Activated CD8-positive, alpha-beta T cell treated with anti-CD3 and anti-CD28 coated beads for 36 hours (primary cell): ENCODE measurements at regions not wholly inside any gene's neighbourhood (a gene's known extent, or its start where the extent isn't known, plus 50 kb on each side); places are given as distances from the start of the nearest gene placed in this dataset.

ENCODE experiments used
- ATAC-seq: fragments of 200-7000 bp; cut with Tn5 transposase; one replicate; pipeline ENCODE4 v1.10.0; 2021; ENCODE audit warnings: mild to moderate bottlenecking, moderate library complexity
- CTCF ChIA-PET: fragments of 350-600 bp; sonication (Branson Sonifier 250); formaldehyde crosslinking; loops from one replicate; lab custom pipeline; 2021; ENCODE audit warnings: antibody characterized with exemption; lab: Charles Lee
- POLR2A ChIA-PET: fragments of 350-600 bp; sonication (Branson Sonifier 250); formaldehyde crosslinking; loops from one replicate; lab custom pipeline; 2021; ENCODE audit warnings: antibody characterized with exemption; lab: Charles Lee
- DNase-seq: peaks from one replicate; pipeline ENCODE4 v3.0.0-alpha.2; 2020
- H3K27ac Mint-ChIP-seq: one replicate; pipeline ENCODE4 v1.8.0; 2021; ENCODE audit warnings: mild to moderate bottlenecking, mixed read lengths
- H3K27me3 Mint-ChIP-seq: one replicate; pipeline ENCODE4 v1.8.0; 2021; ENCODE audit warnings: mixed read lengths
- H3K36me3 Mint-ChIP-seq: one replicate; pipeline ENCODE4 v1.8.0; 2021; ENCODE audit warnings: low read depth, mixed read lengths
- H3K4me1 Mint-ChIP-seq: one replicate; pipeline ENCODE4 v1.8.0; 2021; ENCODE audit warnings: low read depth, mixed read lengths
- H3K4me3 Mint-ChIP-seq: one replicate; pipeline ENCODE4 v1.8.0; 2021; ENCODE audit warnings: mild to moderate bottlenecking, moderate library complexity, mixed read lengths
- H3K9me3 Mint-ChIP-seq: one replicate; pipeline ENCODE4 v1.8.0; 2021; ENCODE audit warnings: mixed read lengths
- intact Hi-C: fragments of 100-400 bp; cut with micrococcal nuclease; formaldehyde crosslinking; loops from one replicate; pipeline ENCODE4 v1.10.0; 2022
- TF ChIP-seq, protein P1 (sequence below): fragments of 200-600 bp; IDR thresholded peaks from one replicate; pipeline ENCODE4 v1.8.0; 2022; ENCODE audit warnings: antibody characterized with exemption, mild to moderate bottlenecking

GRCh38 chr14:37787879-37788494 lies 192.6 kb downstream of the TTC6 start:
- Mint-ChIP-seq H3K4me3 (no peak overlapping the region), H3K9me3 (peaks cover 5% of the 10 kb centered on the region), H3K27ac (no peak overlapping the region), H3K4me1 (no peaks in the 10 kb centered on the region), H3K27me3 (no peaks in the 10 kb centered on the region), H3K36me3 (no peaks in the 10 kb centered on the region)
- CTCF ChIA-PET: no interaction called here
- POLR2A ChIA-PET: no interaction called here
- DNase-seq (no peak), ATAC-seq (no peak)
- intact Hi-C loops: no loop called here
- TF ChIP-seq, protein P1, sequence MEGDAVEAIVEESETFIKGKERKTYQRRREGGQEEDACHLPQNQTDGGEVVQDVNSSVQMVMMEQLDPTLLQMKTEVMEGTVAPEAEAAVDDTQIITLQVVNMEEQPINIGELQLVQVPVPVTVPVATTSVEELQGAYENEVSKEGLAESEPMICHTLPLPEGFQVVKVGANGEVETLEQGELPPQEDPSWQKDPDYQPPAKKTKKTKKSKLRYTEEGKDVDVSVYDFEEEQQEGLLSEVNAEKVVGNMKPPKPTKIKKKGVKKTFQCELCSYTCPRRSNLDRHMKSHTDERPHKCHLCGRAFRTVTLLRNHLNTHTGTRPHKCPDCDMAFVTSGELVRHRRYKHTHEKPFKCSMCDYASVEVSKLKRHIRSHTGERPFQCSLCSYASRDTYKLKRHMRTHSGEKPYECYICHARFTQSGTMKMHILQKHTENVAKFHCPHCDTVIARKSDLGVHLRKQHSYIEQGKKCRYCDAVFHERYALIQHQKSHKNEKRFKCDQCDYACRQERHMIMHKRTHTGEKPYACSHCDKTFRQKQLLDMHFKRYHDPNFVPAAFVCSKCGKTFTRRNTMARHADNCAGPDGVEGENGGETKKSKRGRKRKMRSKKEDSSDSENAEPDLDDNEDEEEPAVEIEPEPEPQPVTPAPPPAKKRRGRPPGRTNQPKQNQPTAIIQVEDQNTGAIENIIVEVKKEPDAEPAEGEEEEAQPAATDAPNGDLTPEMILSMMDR: no peak

- TF ChIP-seq, protein P1: no peak
- POLR2A ChIA-PET: no interaction called here
- no peak overlapping the region for H3K4me3 Mint-ChIP-seq
- intact Hi-C loops: no loop called here
- H3K4me1 Mint-ChIP-seq: no peaks in the 10 kb centered on the region
- DNase-seq (no peak), ATAC-seq (no peak)
- no peak overlapping the region for H3K27ac Mint-ChIP-seq
- H3K36me3 Mint-ChIP-seq: no peaks in the 10 kb centered on the region
- no peaks in the 10 kb centered on the region for H3K9me3 Mint-ChIP-seq
- no peaks in the 10 kb centered on the region for H3K27me3 Mint-ChIP-seq
- CTCF ChIA-PET: interaction anchor here (0.7 kb wide), 1 partner anchor 12 kb away, joined by 3 read pairs; no protein-coding TSS in a partner anchor
Observed at GRCh38 chr14:37791384-37792036, 196.1 kb downstream of the TTC6 start.

DNA sequence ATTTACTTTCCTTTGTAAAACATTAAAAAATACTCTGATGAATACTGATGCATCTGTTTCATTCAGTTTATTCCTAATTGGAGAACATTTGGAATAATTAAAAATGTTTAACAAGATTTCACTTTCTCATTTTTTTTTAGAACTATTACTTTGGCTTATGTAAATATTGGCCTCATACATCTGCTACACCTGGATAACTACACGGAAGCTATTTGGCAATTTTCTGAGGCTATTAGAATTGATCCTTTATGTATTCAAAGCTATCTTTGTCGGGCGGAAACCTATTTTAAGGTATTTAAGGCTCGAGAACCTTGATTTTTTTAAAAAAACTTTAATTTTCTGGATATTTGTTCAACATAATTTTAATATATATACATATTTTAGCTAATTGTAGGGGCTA lies 196.7 kb downstream of the TTC6 start:
- DNase-seq (no peak), ATAC-seq (no peak)
- Mint-ChIP-seq H3K4me1 (no peaks in the 10 kb centered on the region), H3K4me3 (no peak overlapping the region), H3K27ac (no peak overlapping the region), H3K27me3 (no peaks in the 10 kb centered on the region), H3K9me3 (no peaks in the 10 kb centered on the region), H3K36me3 (no peaks in the 10 kb centered on the region)
- ChIA-PET POLR2A (no interaction called here), CTCF (interaction anchor here (0.7 kb wide), 1 partner anchor 12 kb away, joined by 3 read pairs; no protein-coding TSS in a partner anchor)
- TF ChIP-seq, protein P1: no peak
- intact Hi-C loops: no loop called here

GRCh38 chr14:37796703-37797416 lies 201.4 kb downstream of the TTC6 start:
- ATAC-seq (no peak), DNase-seq (no peak)
- no peaks in the 10 kb centered on the region for H3K9me3 Mint-ChIP-seq
- no peaks in the 10 kb centered on the region for H3K36me3 Mint-ChIP-seq
- ChIA-PET CTCF (no interaction called here), POLR2A (no interaction called here)
- no peaks in the 10 kb centered on the region for H3K27me3 Mint-ChIP-seq
- no peak overlapping the region for H3K27ac Mint-ChIP-seq
- intact Hi-C loops: no loop called here
- TF ChIP-seq, protein P1: no peak
- no peak overlapping the region for H3K4me3 Mint-ChIP-seq
- H3K4me1 Mint-ChIP-seq: no peaks in the 10 kb centered on the region

DNA sequence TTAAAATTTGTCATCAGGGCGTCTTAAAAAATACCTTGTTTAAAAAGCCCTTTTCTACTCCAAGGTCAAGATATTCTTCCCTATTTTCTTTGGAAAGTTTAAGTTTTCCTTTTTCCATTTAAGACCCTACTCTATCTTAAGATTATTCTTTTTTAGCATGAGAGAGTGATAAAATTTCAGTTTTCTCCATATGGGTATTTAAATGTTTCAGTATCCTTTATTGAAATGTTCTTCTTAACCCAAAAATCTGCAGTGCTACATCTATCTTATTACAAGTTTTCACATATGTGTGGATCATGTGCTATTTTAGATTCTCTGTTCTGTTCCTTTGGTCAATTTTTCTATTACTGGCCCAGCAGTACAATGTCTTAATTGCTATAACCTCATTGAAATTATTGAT lies 202.2 kb downstream of the TTC6 start:
- POLR2A ChIA-PET: no interaction called here

More for the DNA sequence above, 202.2 kb downstream of the TTC6 start:
- CTCF ChIA-PET: no interaction called here
- DNase-seq: no peak
- Mint-ChIP-seq H3K9me3 (no peaks in the 10 kb centered on the region), H3K27ac (no peak overlapping the region), H3K4me3 (no peak overlapping the region), H3K27me3 (no peaks in the 10 kb centered on the region), H3K36me3 (no peaks in the 10 kb centered on the region), H3K4me1 (no peaks in the 10 kb centered on the region)
- TF ChIP-seq, protein P1: no peak
- intact Hi-C loops: no loop called here
- no peak for ATAC-seq
